ENCODE measurements at regions not wholly inside any gene's neighbourhood (a gene's known extent, or its start where the extent isn't known, plus 50 kb on each side); places are given as distances from the start of the nearest gene placed in this dataset.

DNA sequence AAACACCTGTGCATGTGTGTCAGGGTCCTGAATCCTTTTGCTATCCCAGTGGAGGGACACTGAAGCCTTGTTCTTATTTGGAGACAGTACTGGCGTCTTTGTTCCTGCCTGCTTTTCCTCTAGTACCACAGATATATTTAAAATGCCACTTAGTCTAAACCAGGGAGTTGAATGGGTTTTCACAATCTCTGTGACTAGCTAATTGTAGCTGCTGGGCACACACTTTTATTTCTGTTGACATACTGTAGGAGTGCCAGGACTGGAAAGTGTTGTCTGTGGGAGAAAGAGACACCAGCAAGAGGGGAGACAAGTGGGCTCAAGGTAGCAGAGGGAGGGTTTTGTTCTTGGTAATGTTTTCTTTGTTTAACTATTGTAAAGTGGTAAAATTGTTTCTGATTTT is 174.0 kb upstream of the SV2C start:
- TF ChIP-seq, protein P1, sequence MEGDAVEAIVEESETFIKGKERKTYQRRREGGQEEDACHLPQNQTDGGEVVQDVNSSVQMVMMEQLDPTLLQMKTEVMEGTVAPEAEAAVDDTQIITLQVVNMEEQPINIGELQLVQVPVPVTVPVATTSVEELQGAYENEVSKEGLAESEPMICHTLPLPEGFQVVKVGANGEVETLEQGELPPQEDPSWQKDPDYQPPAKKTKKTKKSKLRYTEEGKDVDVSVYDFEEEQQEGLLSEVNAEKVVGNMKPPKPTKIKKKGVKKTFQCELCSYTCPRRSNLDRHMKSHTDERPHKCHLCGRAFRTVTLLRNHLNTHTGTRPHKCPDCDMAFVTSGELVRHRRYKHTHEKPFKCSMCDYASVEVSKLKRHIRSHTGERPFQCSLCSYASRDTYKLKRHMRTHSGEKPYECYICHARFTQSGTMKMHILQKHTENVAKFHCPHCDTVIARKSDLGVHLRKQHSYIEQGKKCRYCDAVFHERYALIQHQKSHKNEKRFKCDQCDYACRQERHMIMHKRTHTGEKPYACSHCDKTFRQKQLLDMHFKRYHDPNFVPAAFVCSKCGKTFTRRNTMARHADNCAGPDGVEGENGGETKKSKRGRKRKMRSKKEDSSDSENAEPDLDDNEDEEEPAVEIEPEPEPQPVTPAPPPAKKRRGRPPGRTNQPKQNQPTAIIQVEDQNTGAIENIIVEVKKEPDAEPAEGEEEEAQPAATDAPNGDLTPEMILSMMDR (IDR thresholded peaks at IDR 0.05), result no peak
- TF ChIP-seq POLR2A (IDR thresholded peaks at IDR 0.05), result no peak

All from body of pancreas (tissue), 4 donors.